Adipocyte (in vitro differentiated cells): ENCODE measurements at regions not wholly inside any gene's neighbourhood (a gene's known extent, or its start where the extent isn't known, plus 50 kb on each side); places are given as distances from the start of the nearest gene placed in this dataset.
"Not testable (repeated sequence)": the region's sequence is repeated elsewhere in the genome, so short reads cannot be mapped to it uniquely, and the experiment has no call there.

ENCODE experiments used
- DNase-seq: peaks from one replicate; pipeline ENCODE4 v3.0.0-alpha.2; 2015; ENCODE audit warnings: low read depth
- H3K27me3 ChIP-seq: replicated peaks from 2 replicates; pipeline ENCODE4 v1.7.0; 2013; ENCODE audit warnings: mild to moderate bottlenecking, low read length, moderate library complexity; ENCODE audit not compliant: control insufficient read depth, insufficient read depth
- H3K36me3 ChIP-seq: 2 replicates; pipeline ENCODE4 v1.7.0; 2013; ENCODE audit warnings: low read length, mild to moderate bottlenecking, moderate library complexity; ENCODE audit not compliant: control insufficient read depth, insufficient read depth, severe bottlenecking
- H3K4me1 ChIP-seq: 2 replicates; pipeline ENCODE4 v1.7.0; 2013; ENCODE audit warnings: mild to moderate bottlenecking, low read length, moderate library complexity; ENCODE audit not compliant: control insufficient read depth, insufficient read depth
- H3K4me3 ChIP-seq: 2 replicates; pipeline ENCODE4 v1.7.0; 2013; ENCODE audit warnings: mild to moderate bottlenecking, low read length, moderate library complexity
- H3K9ac ChIP-seq: 2 replicates; pipeline ENCODE4 v1.7.0; 2013; ENCODE audit warnings: mild to moderate bottlenecking, low read length, moderate library complexity
- H3K9me3 ChIP-seq: 2 replicates; pipeline ENCODE4 v1.7.0; 2013; ENCODE audit warnings: mild to moderate bottlenecking, low read length, moderate library complexity; ENCODE audit not compliant: control insufficient read depth

GRCh38 chr7:69534461-69535041 lies 63.7 kb upstream of the AUTS2 start:
- Histone ChIP-seq H3K27me3 (peaks cover 19% of the 10 kb centered on the region), H3K9ac (no peak overlapping the region), H3K36me3 (no peaks in the 10 kb centered on the region), H3K4me3 (no peak overlapping the region), H3K9me3 (no peaks in the 10 kb centered on the region), H3K4me1 (no peaks in the 10 kb centered on the region)
- DNase-seq = no peak

- H3K27me3 ChIP-seq = peaks cover 21% of the 10 kb centered on the region
- H3K9ac ChIP-seq = no peak overlapping the region
- no peak for DNase-seq
- H3K9me3 ChIP-seq = peaks cover 3% of the 10 kb centered on the region
- H3K36me3 ChIP-seq = no peaks in the 10 kb centered on the region
- H3K4me3 ChIP-seq = no peak overlapping the region
- H3K4me1 ChIP-seq = no peaks in the 10 kb centered on the region
Measured at GRCh38 chr7:69537691-69538090, 60.6 kb upstream of the AUTS2 start.

- Histone ChIP-seq H3K9me3 (peaks cover 3% of the 10 kb centered on the region), H3K36me3 (no peaks in the 10 kb centered on the region), H3K4me1 (no peaks in the 10 kb centered on the region), H3K9ac (no peak overlapping the region), H3K27me3 (peaks cover 8% of the 10 kb centered on the region), H3K4me3 (no peak overlapping the region)
- no peak for DNase-seq
Measured at GRCh38 chr7:69539531-69539930, 58.7 kb upstream of the AUTS2 start.

GRCh38 chr7:69540287-69540686 lies 58.0 kb upstream of the AUTS2 start:
- Histone ChIP-seq H3K36me3 (no peaks in the 10 kb centered on the region), H3K4me3 (no peak overlapping the region), H3K27me3 (peaks cover 6% of the 10 kb centered on the region), H3K9me3 (peaks cover 3% of the 10 kb centered on the region), H3K4me1 (no peaks in the 10 kb centered on the region), H3K9ac (no peak overlapping the region)
- no peak for DNase-seq

DNA sequence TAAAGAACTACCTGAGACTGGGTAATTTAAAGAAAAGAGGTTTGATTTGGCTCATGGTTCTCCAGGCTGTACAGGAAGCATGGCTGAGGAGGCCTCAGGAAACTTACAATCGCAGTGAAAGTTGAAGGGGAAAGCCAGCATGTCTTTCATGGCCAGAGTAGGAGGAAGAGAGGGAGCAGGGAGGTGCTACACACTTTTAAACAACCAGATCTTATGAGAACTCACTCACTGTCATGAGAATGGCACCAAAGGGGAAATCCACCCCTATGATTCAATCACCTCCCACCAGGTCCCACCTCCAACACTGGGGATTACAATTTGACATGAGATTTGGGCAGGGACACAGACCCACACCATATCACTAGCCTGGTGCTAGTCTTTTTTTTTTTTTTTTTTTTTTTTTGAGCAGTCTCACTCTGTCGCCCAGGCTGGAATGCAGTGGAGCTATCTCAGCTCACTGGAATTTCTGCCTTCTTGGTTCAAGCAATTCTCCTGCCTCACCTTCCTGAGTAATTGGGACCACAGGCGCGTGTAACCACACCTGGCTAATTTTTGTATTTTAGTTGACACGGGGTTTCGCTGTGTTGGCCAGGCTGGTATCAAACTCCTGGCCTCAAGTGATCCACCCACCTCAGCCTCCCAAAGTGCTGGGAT lies 56.4 kb upstream of the AUTS2 start:
- not testable (repeated sequence) for H3K36me3 ChIP-seq, H3K4me1 ChIP-seq, H3K4me3 ChIP-seq, H3K27me3 ChIP-seq, H3K9ac ChIP-seq, DNase-seq, H3K9me3 ChIP-seq

DNA sequence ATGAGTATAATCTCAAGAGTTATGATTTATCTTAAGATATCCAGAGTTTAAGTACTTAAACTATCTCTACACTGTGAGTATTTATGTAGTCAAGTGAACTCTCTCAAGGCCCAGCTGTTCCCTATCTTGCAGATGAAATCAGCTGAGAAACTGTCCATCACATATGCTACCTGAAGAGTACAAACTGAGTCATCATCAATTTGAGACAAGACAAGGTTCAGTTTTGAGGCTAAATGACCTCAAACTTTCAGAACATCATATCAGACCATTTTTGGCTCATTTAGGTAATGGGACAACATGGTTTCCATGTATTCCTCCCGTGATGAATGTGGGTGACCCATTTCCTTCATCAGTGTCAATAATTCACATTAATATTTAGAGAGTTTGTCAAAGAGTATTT lies 53.1 kb upstream of the AUTS2 start:
- no peak for DNase-seq
- Histone ChIP-seq H3K27me3 (no peaks in the 10 kb centered on the region), H3K4me3 (no peak overlapping the region), H3K9ac (no peak overlapping the region), H3K4me1 (no peaks in the 10 kb centered on the region), H3K9me3 (peaks cover 3% of the 10 kb centered on the region), H3K36me3 (no peaks in the 10 kb centered on the region)
